ENCODE measurements at regions not wholly inside any gene's neighbourhood (a gene's known extent, or its start where the extent isn't known, plus 50 kb on each side); places are given as distances from the start of the nearest gene placed in this dataset.

- no peak for TF ChIP-seq CTCF (IDR thresholded peaks at IDR 0.05)
- no peak for TF ChIP-seq POLR2A (IDR thresholded peaks at IDR 0.05)
Observed at GRCh38 chr3:99434190-99434589, 204.2 kb upstream of the COL8A1 start.
